ENCODE measurements at regions not wholly inside any gene's neighbourhood (a gene's known extent, or its start where the extent isn't known, plus 50 kb on each side); places are given as distances from the start of the nearest gene placed in this dataset.
A peak's percentile ranks its signal among the peaks of the same experiment; 100 is the strongest.

DNA sequence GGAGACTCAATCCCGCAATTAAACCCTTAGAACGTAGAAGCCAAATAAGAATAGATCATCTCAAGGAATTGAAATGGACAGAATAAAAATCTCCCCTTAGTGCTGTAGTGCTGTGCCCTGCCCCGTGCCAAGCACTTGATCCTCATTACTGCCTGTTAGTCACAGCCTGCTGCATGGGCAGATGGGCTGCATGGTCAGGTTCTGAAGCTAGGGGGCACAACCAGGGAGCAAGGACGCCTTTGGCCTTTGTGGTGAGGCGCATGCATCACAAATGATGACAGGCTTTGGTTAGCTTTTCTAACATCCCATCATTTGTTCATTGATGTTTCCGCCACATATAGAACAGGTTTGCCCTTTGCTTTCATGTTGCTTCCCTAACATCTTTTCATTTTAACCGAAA, 336.3 kb upstream of the ADAMTS9 start:
- WGBS, 2 donors (ENCODE audit: low coverage in 1 of 2), result 89 to 90% methylated on average over 4 to 7 of the region's 7 CpGs
- Histone ChIP-seq H3K36me3 (no peaks in the 10 kb centered on the region), H3K9me3 (no peaks in the 10 kb centered on the region), H3K4me1 (peaks cover 0 to 19% (median 0%) of the 10 kb centered on the region in 4 donors), H3K27ac (no peak overlapping the region), H3K27me3 (no peaks in the 10 kb centered on the region), H3K4me3 (no peak overlapping the region)
- no peak for TF ChIP-seq EP300 (IDR thresholded peaks at IDR 0.05; ENCODE audit: low read depth)
- TF ChIP-seq POLR2A (IDR thresholded peaks at IDR 0.05), result no peak
- TF ChIP-seq, protein P1, sequence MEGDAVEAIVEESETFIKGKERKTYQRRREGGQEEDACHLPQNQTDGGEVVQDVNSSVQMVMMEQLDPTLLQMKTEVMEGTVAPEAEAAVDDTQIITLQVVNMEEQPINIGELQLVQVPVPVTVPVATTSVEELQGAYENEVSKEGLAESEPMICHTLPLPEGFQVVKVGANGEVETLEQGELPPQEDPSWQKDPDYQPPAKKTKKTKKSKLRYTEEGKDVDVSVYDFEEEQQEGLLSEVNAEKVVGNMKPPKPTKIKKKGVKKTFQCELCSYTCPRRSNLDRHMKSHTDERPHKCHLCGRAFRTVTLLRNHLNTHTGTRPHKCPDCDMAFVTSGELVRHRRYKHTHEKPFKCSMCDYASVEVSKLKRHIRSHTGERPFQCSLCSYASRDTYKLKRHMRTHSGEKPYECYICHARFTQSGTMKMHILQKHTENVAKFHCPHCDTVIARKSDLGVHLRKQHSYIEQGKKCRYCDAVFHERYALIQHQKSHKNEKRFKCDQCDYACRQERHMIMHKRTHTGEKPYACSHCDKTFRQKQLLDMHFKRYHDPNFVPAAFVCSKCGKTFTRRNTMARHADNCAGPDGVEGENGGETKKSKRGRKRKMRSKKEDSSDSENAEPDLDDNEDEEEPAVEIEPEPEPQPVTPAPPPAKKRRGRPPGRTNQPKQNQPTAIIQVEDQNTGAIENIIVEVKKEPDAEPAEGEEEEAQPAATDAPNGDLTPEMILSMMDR (IDR thresholded peaks at IDR 0.05), result no peak
- no peak for TF ChIP-seq POLR2AphosphoS5 (IDR thresholded peaks at IDR 0.05)
- intact Hi-C loops (cut with DNase I; ENCODE audit: low total_unique reads) (no loop called here), in situ Hi-C loops (cut with MboI; ENCODE audit: low pct_ligation_motif_present in 1 of 4, low pct_unique_long_range_greater_than_20kb in 1 of 4, low sequenced_read_pairs in 3 of 4) (no loop called here)
- DNase-seq, result no peak

DNA sequence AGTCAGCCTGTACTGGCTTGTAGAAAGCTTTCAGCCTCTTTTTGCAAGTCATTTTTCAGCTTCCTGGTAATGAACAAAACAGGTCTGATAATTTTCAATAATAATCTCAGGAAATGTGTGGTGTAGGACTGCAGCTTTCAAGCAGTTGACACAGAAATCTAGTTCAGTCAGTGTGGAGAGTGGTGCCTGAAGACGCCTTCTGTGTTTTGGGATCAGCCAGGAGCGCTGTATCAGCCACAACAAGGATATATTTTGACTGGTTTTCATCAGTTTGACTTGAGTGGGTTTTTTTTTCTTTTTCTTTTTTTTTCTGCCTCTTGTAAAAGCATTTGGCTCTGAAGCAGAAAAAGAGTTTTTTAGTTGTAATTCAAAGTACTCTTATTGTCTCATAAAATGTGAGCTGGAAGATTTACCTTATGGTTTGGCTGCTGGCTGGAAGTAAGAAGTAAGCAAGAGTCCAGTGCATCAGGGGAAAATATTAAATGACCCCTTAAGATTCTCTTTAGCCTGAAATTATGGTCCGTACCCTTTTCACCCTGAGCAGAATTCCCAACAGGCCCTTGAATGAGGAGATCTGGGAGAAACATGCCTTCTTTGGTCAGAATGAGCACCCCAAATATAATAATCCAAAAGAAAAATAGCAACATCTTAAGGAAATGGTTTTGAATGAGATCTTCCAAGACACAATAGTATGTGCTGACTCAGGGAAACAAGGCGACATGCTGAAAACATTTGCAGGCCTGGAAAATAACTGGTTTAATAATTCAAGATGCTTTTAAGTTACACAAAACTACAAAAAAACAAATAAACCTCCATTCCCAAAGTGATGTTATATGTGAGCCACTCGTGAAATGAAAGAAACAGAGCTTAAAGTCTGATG, 332.7 kb upstream of the ADAMTS9 start:
- H3K9me3 ChIP-seq, result no peaks in the 10 kb centered on the region
- no peaks in the 10 kb centered on the region for H3K27me3 ChIP-seq
- no peak for DNase-seq
- TF ChIP-seq POLR2AphosphoS5 (IDR thresholded peaks at IDR 0.05) (no peak), EP300 (IDR thresholded peaks at IDR 0.05; ENCODE audit: low read depth) (no peak), POLR2A (IDR thresholded peaks at IDR 0.05) (no peak)
- TF ChIP-seq, protein P1 (IDR thresholded peaks at IDR 0.05), result no peak
- intact Hi-C loops (cut with DNase I; ENCODE audit: low total_unique reads) (no loop called here), in situ Hi-C loops (cut with MboI; ENCODE audit: low pct_ligation_motif_present in 1 of 4, low pct_unique_long_range_greater_than_20kb in 1 of 4, low sequenced_read_pairs in 3 of 4) (no loop called here)
- peaks cover 0 to 19% (median 0%) of the 10 kb centered on the region in 4 donors for H3K4me1 ChIP-seq
- peak overlapping the region in 1 of 4 donors; percentile 27 for H3K27ac ChIP-seq
- H3K36me3 ChIP-seq, result no peaks in the 10 kb centered on the region
- H3K4me3 ChIP-seq, result no peak overlapping the region
- 43 to 60% methylated on average over 4 to 5 of the region's 5 CpGs for WGBS, 2 donors (ENCODE audit: low coverage in 1 of 2)

DNA sequence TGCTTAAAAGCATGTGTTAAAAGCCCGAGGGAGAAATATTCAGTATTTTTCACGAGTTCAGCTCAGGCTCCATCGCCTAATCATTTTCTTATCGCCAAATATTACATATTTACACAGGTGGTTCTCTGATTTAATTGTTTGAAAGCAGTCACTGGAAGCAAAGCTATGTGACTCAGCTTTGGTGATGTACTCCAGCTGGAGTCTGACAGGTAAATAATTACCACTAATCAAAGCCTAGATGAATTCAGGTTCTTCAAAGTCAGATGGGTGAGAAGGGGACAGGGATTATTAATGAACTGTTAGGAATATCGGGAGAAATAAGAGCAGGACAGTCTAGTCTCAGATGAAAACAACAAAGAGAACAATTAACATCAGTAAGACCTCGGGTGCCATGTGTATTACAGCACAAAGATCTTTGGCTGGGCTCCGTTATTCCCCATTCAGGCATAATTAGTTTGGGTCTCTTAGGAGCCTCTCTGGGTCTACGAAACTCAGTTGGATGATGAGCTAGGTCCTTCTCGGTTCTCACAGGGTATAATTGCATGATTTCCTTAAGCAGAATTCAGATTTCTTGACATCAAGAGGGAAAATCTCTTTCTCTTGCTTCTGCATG, 331.7 kb upstream of the ADAMTS9 start:
- TF ChIP-seq POLR2AphosphoS5 (IDR thresholded peaks at IDR 0.05) (no peak), EP300 (IDR thresholded peaks at IDR 0.05; ENCODE audit: low read depth) (no peak), POLR2A (IDR thresholded peaks at IDR 0.05) (no peak)
- TF ChIP-seq, protein P1 (IDR thresholded peaks at IDR 0.05), result no peak
- 59 to 62% methylated on average over 8 to 9 of the region's 9 CpGs for WGBS, 2 donors (ENCODE audit: low coverage in 1 of 2)
- H3K27me3 ChIP-seq, result no peaks in the 10 kb centered on the region
- intact Hi-C loops (cut with DNase I; ENCODE audit: low total_unique reads), result no loop called here
- no peaks in the 10 kb centered on the region for H3K9me3 ChIP-seq
- no peak for DNase-seq
- H3K4me1 ChIP-seq, result peaks cover 0 to 19% (median under 1%) of the 10 kb centered on the region in 4 donors
- in situ Hi-C loops (cut with MboI; ENCODE audit: low pct_ligation_motif_present in 1 of 4, low pct_unique_long_range_greater_than_20kb in 1 of 4, low sequenced_read_pairs in 3 of 4), result no loop called here
- no peak overlapping the region for H3K4me3 ChIP-seq
- no peak overlapping the region for H3K27ac ChIP-seq
- H3K36me3 ChIP-seq, result no peaks in the 10 kb centered on the region

DNA sequence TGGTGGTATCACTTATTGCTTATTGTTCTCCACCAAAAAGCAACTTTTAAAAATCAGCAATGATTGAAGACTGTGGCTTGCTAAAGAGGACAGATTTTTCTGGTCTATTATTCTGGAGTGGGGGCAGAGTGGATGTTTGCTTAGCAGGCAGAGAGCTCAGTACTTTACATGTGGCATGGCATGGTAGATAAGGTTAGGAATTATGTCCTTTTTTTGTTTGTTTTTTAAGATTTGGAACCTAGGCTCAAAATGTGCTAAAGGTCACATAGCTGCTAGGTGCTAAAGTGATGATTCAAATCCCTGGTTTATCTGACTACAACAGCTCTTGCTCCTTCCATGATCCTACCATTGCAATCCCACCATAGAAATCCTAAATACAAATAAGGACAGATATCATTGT, 331.0 kb upstream of the ADAMTS9 start:
- Histone ChIP-seq H3K9me3 (no peaks in the 10 kb centered on the region), H3K36me3 (no peaks in the 10 kb centered on the region), H3K27ac (no peak overlapping the region), H3K27me3 (no peaks in the 10 kb centered on the region), H3K4me1 (peaks cover 0 to 21% (median 3%) of the 10 kb centered on the region in 4 donors), H3K4me3 (no peak overlapping the region)
- in situ Hi-C loops (cut with MboI; ENCODE audit: low pct_ligation_motif_present in 1 of 4, low pct_unique_long_range_greater_than_20kb in 1 of 4, low sequenced_read_pairs in 3 of 4), result no loop called here
- TF ChIP-seq POLR2AphosphoS5 (IDR thresholded peaks at IDR 0.05) (no peak), POLR2A (IDR thresholded peaks at IDR 0.05) (no peak), EP300 (IDR thresholded peaks at IDR 0.05; ENCODE audit: low read depth) (no peak)
- TF ChIP-seq, protein P1 (IDR thresholded peaks at IDR 0.05), result no peak
- intact Hi-C loops (cut with DNase I; ENCODE audit: low total_unique reads), result no loop called here
- no peak for DNase-seq

Measured in transverse colon (tissue), 4 donors.